ENCODE measurements at regions not wholly inside any gene's neighbourhood (a gene's known extent, or its start where the extent isn't known, plus 50 kb on each side); places are given as distances from the start of the nearest gene placed in this dataset.

- TF ChIP-seq ZFP30 (CRISPR knock-in tag; IDR thresholded peaks at IDR 0.05) (no peak), RARB (CRISPR knock-in tag; IDR thresholded peaks at IDR 0.05) (no peak)
Measured at GRCh38 chr20:58571693-58572427, 56.7 kb upstream of the APCDD1L start.
